ENCODE measurements at regions not wholly inside any gene's neighbourhood (a gene's known extent, or its start where the extent isn't known, plus 50 kb on each side); places are given as distances from the start of the nearest gene placed in this dataset.

- TF ChIP-seq POLR2AphosphoS5 (IDR thresholded peaks at IDR 0.05; ENCODE audit: low read depth, low read length) (no peak), POLR2A (IDR thresholded peaks at IDR 0.05; ENCODE audit: low read depth, low read length) (no peak), TAF1 (IDR thresholded peaks at IDR 0.05; ENCODE audit: low read depth, low read length) (no peak), POU2F2 (IDR thresholded peaks at IDR 0.05; ENCODE audit: low read depth, low read length) (no peak)
Observed at GRCh38 chr12:131628023-131628740, 82.7 kb upstream of the SFSWAP start.

Measured in GM12891 (cell line).